Tibial artery (tissue), 4 donors: ENCODE measurements at regions not wholly inside any gene's neighbourhood (a gene's known extent, or its start where the extent isn't known, plus 50 kb on each side); places are given as distances from the start of the nearest gene placed in this dataset.

Experiments used
- DNase-seq, 2 donors: peaks; one replicate each; pipeline ENCODE4 v3.0.0-alpha.2; 2019
- H3K27ac ChIP-seq, 2 donors: fragments of 200-600 bp; sonication (generic) in 1 of 2; 1 replicate in 1 of 2; 2 replicates in 1 of 2; pipeline ENCODE4 v1.5.1; 2018 to 2019; ENCODE audit warnings: mild to moderate bottlenecking in 1 of 2
- H3K27me3 ChIP-seq, 2 donors: fragments of 200-600 bp; sonication (generic) in 1 of 2; one replicate each; pipeline versions ENCODE4 v1.5.1 to v1.6.0; 2016 to 2019
- H3K36me3 ChIP-seq, 3 donors: fragments of 200-600 bp; sonication (generic) in 2 of 3; one replicate each; pipeline ENCODE4 v1.5.1; 2016 to 2019; ENCODE audit warnings: mild to moderate bottlenecking in 2 of 3
- H3K4me1 ChIP-seq, 4 donors: fragments of 200-600 bp; sonication (generic) in 2 of 4; 1 replicate in 3 of 4; 2 replicates in 1 of 4; pipeline ENCODE4 v1.5.1; 2016 to 2019
- H3K4me3 ChIP-seq, 2 donors: fragments of 200-600 bp; sonication (generic) in 1 of 2; 1 replicate in 1 of 2; 2 replicates in 1 of 2; pipeline ENCODE4 v1.5.1; 2018 to 2019; ENCODE audit warnings: mild to moderate bottlenecking in 2 of 2
- H3K9me3 ChIP-seq, 3 donors: fragments of 200-600 bp; sonication (generic) in 1 of 3; one replicate each; pipeline ENCODE4 v1.5.1; 2016 to 2019
- intact Hi-C: fragments of 100-400 bp; cut with DNase I; formaldehyde crosslinking; loops from one replicate; pipeline ENCODE4 v1.15.0; 2023; ENCODE audit warnings: low total_unique reads
- TF ChIP-seq, protein P1 (sequence below), 2 experiments: fragments of 200-600 bp in 1 of 2; fragments of 450-650 bp in 1 of 2; IDR thresholded peaks; one replicate each; pipeline ENCODE4 v1.5.1; 2017 to 2019; ENCODE audit warnings: antibody characterized with exemption in 2 of 2, mild to moderate bottlenecking in 1 of 2, moderate library complexity in 1 of 2

DNA sequence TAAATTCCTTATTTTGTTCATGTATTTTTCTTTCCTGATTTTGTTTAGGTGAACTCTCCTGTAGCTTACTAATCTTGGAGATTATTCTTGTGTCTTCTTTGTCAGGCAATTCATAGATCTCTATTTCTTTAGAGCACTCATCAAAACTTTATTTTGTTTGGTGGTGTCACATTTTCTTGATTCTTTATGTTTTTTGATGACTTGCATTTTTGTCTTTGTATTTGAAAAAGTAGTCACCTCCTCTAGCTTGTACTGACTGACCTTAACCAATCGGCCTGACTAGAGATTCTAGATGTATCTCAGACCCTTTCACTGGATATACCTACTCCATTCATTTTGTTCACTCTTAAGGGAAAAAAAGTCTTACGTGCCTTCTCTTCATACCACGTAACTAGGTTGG, 986.3 kb upstream of the LRRTM1 start:
- Histone ChIP-seq H3K27me3 (no peaks in the 10 kb centered on the region), H3K9me3 (peaks cover 0 to 3% (median 2%) of the 10 kb centered on the region in 3 donors), H3K4me3 (no peak overlapping the region), H3K36me3 (no peaks in the 10 kb centered on the region), H3K4me1 (no peaks in the 10 kb centered on the region), H3K27ac (no peak overlapping the region)
- intact Hi-C loops: no loop called here
- DNase-seq: no peak
- TF ChIP-seq, protein P1, sequence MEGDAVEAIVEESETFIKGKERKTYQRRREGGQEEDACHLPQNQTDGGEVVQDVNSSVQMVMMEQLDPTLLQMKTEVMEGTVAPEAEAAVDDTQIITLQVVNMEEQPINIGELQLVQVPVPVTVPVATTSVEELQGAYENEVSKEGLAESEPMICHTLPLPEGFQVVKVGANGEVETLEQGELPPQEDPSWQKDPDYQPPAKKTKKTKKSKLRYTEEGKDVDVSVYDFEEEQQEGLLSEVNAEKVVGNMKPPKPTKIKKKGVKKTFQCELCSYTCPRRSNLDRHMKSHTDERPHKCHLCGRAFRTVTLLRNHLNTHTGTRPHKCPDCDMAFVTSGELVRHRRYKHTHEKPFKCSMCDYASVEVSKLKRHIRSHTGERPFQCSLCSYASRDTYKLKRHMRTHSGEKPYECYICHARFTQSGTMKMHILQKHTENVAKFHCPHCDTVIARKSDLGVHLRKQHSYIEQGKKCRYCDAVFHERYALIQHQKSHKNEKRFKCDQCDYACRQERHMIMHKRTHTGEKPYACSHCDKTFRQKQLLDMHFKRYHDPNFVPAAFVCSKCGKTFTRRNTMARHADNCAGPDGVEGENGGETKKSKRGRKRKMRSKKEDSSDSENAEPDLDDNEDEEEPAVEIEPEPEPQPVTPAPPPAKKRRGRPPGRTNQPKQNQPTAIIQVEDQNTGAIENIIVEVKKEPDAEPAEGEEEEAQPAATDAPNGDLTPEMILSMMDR (IDR thresholded peaks at IDR 0.05): no peak

DNA sequence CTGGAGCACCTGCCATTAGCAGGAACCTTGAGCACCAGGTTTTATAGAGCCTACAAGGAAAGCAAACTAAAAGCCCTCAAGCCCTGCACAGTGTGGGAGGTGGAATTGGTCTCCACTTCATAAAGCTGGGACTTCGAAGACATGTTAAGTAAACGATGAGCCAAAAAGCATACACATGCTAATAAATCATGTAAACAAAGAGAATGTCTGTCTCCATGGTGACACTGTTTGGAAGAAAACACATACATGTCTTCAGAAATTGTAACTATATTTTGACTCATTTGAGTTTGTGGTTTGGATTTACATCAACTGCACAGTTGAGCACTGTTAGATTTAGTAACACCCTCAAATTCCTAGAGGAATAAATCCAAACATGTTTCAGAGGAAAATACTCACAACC, 978.5 kb upstream of the LRRTM1 start:
- H3K4me1 ChIP-seq: no peaks in the 10 kb centered on the region
- TF ChIP-seq, protein P1 (IDR thresholded peaks at IDR 0.05): no peak

DNA sequence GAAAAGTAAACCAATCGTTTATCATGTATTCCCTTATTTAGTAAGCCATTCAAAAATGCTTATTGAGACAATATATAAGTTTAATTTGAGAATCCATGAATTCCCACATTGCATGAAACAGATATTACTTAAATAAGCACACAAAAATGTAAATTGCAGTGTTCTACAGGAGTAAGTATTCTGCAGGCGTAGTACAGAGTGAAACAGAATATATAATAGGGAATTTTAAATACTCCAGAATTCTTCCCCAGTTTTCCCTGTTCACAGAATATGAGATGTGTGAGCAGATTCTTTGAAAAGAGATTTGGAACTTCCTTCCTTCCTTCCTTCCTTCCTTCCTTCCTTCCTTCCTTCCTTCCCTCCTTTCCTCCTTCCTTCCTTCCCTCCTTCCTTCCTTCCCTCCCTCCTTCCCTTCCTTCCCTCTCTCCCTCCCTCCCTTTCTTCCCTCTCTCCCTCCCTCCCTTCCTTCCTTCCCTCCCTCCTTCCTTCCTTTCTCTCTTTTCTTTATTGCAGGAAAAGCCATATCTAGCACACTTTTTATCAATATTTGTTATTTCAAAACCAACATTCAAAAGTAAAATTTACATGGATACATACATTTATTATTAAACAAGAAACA, 977.7 kb upstream of the LRRTM1 start:
- intact Hi-C loops: no loop called here
- Histone ChIP-seq H3K27ac (no peak overlapping the region), H3K27me3 (no peaks in the 10 kb centered on the region), H3K36me3 (no peaks in the 10 kb centered on the region), H3K9me3 (no peaks in the 10 kb centered on the region), H3K4me1 (no peaks in the 10 kb centered on the region), H3K4me3 (no peak overlapping the region)
- TF ChIP-seq, protein P1 (IDR thresholded peaks at IDR 0.05): no peak
- no peak for DNase-seq

More for the DNA sequence above, 978.5 kb upstream of the LRRTM1 start:
- Histone ChIP-seq H3K27ac (no peak overlapping the region), H3K27me3 (no peaks in the 10 kb centered on the region), H3K4me3 (no peak overlapping the region), H3K36me3 (no peaks in the 10 kb centered on the region), H3K9me3 (no peaks in the 10 kb centered on the region)
- DNase-seq: no peak
- intact Hi-C loops: no loop called here

DNA sequence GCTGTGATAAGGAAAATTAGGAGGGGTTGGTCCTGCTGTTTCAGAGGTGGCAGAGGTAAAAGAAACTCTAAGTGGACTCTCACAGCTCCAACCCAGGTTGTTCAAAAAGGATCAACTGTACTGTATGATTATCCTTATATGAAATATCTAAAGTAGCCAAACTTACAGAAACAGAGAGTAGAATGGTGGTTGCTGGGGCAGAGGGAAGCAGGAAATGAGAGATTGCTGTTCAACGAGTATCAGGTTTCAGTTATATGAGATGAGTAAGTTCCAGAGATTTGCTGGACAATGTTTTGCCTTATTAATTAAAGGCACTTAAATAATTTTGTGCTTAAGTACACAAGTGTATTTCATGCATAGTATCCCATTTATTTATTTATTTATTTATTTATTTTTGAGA, 972.0 kb upstream of the LRRTM1 start:
- no peak overlapping the region for H3K4me3 ChIP-seq
- H3K27ac ChIP-seq: no peak overlapping the region
- H3K4me1 ChIP-seq: no peaks in the 10 kb centered on the region
- no peaks in the 10 kb centered on the region for H3K36me3 ChIP-seq
- DNase-seq: no peak
- no peaks in the 10 kb centered on the region for H3K9me3 ChIP-seq
- no peaks in the 10 kb centered on the region for H3K27me3 ChIP-seq
- intact Hi-C loops: no loop called here
- TF ChIP-seq, protein P1 (IDR thresholded peaks at IDR 0.05): no peak

DNA sequence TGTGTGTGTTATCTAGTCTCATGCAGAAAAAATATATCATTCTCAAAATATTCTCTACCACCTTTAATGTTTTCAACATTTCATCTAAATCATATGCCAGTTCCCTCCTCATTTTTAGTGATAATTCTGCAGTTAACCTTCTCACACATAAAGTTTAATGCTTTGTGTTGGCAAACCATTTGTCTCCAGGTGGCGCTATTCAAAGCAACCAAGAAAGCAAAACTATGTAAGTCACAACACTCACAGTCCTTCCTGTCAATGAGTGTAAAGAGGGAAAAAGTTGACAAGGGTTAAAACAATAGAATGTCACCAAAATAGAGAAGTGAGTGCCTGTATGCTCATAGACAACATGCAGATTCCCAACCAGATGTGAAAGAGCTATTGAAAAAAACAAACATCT, 961.6 kb upstream of the LRRTM1 start:
- Histone ChIP-seq H3K27me3 (no peaks in the 10 kb centered on the region), H3K9me3 (peaks cover 0 to 6% (median 0%) of the 10 kb centered on the region in 3 donors), H3K36me3 (no peaks in the 10 kb centered on the region), H3K4me3 (no peak overlapping the region), H3K4me1 (no peaks in the 10 kb centered on the region), H3K27ac (no peak overlapping the region)
- TF ChIP-seq, protein P1 (IDR thresholded peaks at IDR 0.05): no peak
- intact Hi-C loops: no loop called here
- no peak for DNase-seq

DNA sequence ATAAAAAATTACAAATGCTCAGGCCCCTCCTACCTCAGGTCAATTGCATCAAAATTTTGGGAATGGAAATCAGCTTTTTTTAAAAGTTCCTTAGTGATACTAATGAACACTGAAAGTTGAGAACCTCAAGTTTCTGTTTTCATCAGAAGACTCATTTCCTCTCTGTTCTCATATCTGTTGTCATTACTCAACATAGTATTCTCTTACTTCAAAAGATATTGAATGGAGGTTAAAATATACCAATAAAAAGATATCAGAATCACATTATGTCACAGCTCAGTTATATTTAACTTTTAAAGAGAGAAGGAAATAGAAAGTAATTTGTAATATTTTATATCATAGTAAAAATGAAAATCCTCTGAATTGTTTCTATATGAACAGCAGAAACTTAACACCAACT, 959.4 kb upstream of the LRRTM1 start:
- intact Hi-C loops: no loop called here
- no peaks in the 10 kb centered on the region for H3K36me3 ChIP-seq
- no peak overlapping the region for H3K27ac ChIP-seq
- no peaks in the 10 kb centered on the region for H3K27me3 ChIP-seq
- no peak overlapping the region for H3K4me3 ChIP-seq
- H3K9me3 ChIP-seq: peaks cover 0 to 6% (median 0%) of the 10 kb centered on the region in 3 donors
- TF ChIP-seq, protein P1 (IDR thresholded peaks at IDR 0.05): no peak
- no peaks in the 10 kb centered on the region for H3K4me1 ChIP-seq
- no peak for DNase-seq
